ENCODE measurements at regions not wholly inside any gene's neighbourhood (a gene's known extent, or its start where the extent isn't known, plus 50 kb on each side); places are given as distances from the start of the nearest gene placed in this dataset.

DNA sequence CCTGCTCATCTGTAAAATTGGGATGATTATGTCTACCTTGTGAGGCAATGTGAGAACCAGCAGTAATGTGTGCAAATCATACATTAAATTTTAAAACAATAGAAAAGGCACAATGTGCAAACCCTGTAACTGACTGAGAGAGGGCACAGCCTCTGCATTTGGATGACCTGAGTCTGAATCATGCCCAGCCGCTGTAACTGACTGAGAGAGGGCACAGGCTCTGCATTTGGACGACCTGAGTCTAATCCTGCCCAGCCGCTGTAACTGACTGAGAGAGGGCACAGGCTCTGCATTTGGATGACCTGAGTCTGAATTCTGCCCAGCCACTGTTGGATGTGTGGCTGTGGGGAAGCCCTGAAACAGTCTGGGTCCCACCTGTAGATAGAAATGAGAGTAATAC is 351.5 kb upstream of the SHH start:
- Histone ChIP-seq H2AFZ (ENCODE audit: low read length) (no peak overlapping the region), H3K4me2 (ENCODE audit: insufficient read depth, low read length) (no peak overlapping the region), H3K9me3 (ENCODE audit: low read depth, low read length) (no peaks in the 10 kb centered on the region), H3K4me1 (ENCODE audit: insufficient read depth, low read length) (no peaks in the 10 kb centered on the region), H3K36me3 (ENCODE audit: insufficient read depth, low read length) (no peaks in the 10 kb centered on the region), H3K79me2 (ENCODE audit: insufficient read depth, low read length) (no peaks in the 10 kb centered on the region), H3K4me3 (ENCODE audit: insufficient read depth, low read length) (no peak overlapping the region), H4K20me1 (ENCODE audit: insufficient read depth, low read length) (no peaks in the 10 kb centered on the region), H3K27me3 (ENCODE audit: insufficient read depth, low read length) (no peaks in the 10 kb centered on the region), H3K27ac (ENCODE audit: low read depth, low read length) (no peak overlapping the region)
- DNase-seq (ENCODE audit: insufficient read length, low spot score, missing footprints): no peak
- TF ChIP-seq, protein P1, sequence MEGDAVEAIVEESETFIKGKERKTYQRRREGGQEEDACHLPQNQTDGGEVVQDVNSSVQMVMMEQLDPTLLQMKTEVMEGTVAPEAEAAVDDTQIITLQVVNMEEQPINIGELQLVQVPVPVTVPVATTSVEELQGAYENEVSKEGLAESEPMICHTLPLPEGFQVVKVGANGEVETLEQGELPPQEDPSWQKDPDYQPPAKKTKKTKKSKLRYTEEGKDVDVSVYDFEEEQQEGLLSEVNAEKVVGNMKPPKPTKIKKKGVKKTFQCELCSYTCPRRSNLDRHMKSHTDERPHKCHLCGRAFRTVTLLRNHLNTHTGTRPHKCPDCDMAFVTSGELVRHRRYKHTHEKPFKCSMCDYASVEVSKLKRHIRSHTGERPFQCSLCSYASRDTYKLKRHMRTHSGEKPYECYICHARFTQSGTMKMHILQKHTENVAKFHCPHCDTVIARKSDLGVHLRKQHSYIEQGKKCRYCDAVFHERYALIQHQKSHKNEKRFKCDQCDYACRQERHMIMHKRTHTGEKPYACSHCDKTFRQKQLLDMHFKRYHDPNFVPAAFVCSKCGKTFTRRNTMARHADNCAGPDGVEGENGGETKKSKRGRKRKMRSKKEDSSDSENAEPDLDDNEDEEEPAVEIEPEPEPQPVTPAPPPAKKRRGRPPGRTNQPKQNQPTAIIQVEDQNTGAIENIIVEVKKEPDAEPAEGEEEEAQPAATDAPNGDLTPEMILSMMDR (IDR thresholded peaks at IDR 0.05; ENCODE audit: extremely low read depth, low read depth, low read length): no peak

DNA sequence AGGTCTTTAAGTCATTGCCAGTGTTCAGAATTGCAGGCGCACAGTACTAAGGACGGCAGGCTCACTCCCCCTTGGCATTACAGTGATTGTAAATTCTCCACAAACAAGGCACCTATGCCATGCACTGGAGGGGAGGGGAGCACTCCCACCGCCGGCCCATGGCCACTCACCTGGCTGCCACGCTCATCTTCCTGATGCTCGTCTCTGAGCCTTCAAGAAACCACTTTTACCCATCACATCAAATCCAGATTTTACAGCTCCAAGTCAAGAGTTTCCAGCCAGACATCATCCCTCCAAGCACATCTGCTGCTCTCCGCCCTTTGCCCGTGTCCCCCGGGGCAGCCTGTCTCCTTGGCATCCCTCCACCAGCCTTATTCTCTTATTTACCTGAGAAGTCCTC is 350.2 kb upstream of the SHH start:
- no peaks in the 10 kb centered on the region for H4K20me1 ChIP-seq (ENCODE audit: insufficient read depth, low read length)
- no peak overlapping the region for H2AFZ ChIP-seq (ENCODE audit: low read length)
- no peak overlapping the region for H3K4me2 ChIP-seq (ENCODE audit: insufficient read depth, low read length)
- TF ChIP-seq, protein P1 (IDR thresholded peaks at IDR 0.05; ENCODE audit: extremely low read depth, low read depth, low read length): no peak
- no peak for DNase-seq (ENCODE audit: insufficient read length, low spot score, missing footprints)
- H3K4me1 ChIP-seq (ENCODE audit: insufficient read depth, low read length): no peaks in the 10 kb centered on the region
- no peak overlapping the region for H3K4me3 ChIP-seq (ENCODE audit: insufficient read depth, low read length)
- no peaks in the 10 kb centered on the region for H3K27me3 ChIP-seq (ENCODE audit: insufficient read depth, low read length)
- H3K36me3 ChIP-seq (ENCODE audit: insufficient read depth, low read length): no peaks in the 10 kb centered on the region
- H3K79me2 ChIP-seq (ENCODE audit: insufficient read depth, low read length): no peaks in the 10 kb centered on the region
- H3K9me3 ChIP-seq (ENCODE audit: low read depth, low read length): no peaks in the 10 kb centered on the region
- no peak overlapping the region for H3K27ac ChIP-seq (ENCODE audit: low read depth, low read length)

DNA sequence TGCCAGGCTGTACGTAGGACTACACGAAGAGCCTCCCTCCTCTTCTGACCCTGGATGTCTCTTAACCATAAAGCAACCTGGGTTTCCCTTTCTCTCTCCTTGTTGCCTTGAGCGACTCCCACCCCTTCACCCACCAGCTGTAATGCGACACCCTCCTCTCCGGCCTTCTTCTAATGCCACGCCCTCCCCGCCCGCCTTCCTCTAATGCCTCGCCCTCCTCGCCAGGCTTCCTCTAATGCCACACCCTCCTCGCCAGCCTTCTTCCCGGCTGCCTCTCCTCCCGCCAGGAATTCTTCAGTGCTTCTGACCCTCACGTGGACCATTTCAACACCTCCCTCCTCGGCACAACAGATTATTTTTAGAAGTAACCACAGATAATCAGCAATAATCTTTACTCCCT is 348.5 kb upstream of the SHH start:
- DNase-seq (ENCODE audit: insufficient read length, low spot score, missing footprints): no peak
- TF ChIP-seq, protein P1 (IDR thresholded peaks at IDR 0.05; ENCODE audit: extremely low read depth, low read depth, low read length): no peak
- no peak overlapping the region for H3K4me3 ChIP-seq (ENCODE audit: insufficient read depth, low read length)
- H3K4me2 ChIP-seq (ENCODE audit: insufficient read depth, low read length): no peak overlapping the region
- H3K36me3 ChIP-seq (ENCODE audit: insufficient read depth, low read length): no peaks in the 10 kb centered on the region
- H3K79me2 ChIP-seq (ENCODE audit: insufficient read depth, low read length): no peaks in the 10 kb centered on the region
- no peak overlapping the region for H2AFZ ChIP-seq (ENCODE audit: low read length)
- no peak overlapping the region for H3K27ac ChIP-seq (ENCODE audit: low read depth, low read length)
- no peaks in the 10 kb centered on the region for H3K9me3 ChIP-seq (ENCODE audit: low read depth, low read length)
- H4K20me1 ChIP-seq (ENCODE audit: insufficient read depth, low read length): no peaks in the 10 kb centered on the region
- H3K27me3 ChIP-seq (ENCODE audit: insufficient read depth, low read length): no peaks in the 10 kb centered on the region
- no peaks in the 10 kb centered on the region for H3K4me1 ChIP-seq (ENCODE audit: insufficient read depth, low read length)

DNA sequence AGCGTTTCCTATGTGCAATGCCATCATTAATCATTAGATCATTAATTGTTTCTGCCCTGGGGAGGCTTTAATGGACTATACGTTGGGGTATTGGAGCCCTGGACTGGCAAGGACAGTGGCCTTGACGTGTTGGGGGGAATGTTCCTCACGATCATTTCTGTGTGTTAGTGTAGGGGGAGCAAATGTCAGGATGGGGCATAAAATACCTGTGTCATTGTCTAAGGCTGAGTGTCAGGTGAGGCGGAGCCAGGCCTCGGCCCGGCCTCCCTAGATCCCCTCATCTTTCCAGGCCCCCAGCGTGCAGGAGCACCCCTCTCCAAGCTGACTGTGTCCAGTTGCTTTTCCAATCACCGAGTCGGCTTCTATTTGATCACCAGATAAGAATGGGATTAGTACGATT is 346.4 kb upstream of the SHH start:
- H3K27ac ChIP-seq (ENCODE audit: low read depth, low read length): no peak overlapping the region
- no peaks in the 10 kb centered on the region for H3K79me2 ChIP-seq (ENCODE audit: insufficient read depth, low read length)
- H3K27me3 ChIP-seq (ENCODE audit: insufficient read depth, low read length): no peaks in the 10 kb centered on the region
- no peak overlapping the region for H3K4me3 ChIP-seq (ENCODE audit: insufficient read depth, low read length)
- no peak overlapping the region for H3K4me2 ChIP-seq (ENCODE audit: insufficient read depth, low read length)
- H2AFZ ChIP-seq (ENCODE audit: low read length): no peak overlapping the region
- H3K36me3 ChIP-seq (ENCODE audit: insufficient read depth, low read length): no peaks in the 10 kb centered on the region
- H4K20me1 ChIP-seq (ENCODE audit: insufficient read depth, low read length): no peaks in the 10 kb centered on the region
- TF ChIP-seq, protein P1 (IDR thresholded peaks at IDR 0.05; ENCODE audit: extremely low read depth, low read depth, low read length): no peak
- DNase-seq (ENCODE audit: insufficient read length, low spot score, missing footprints): no peak
- no peaks in the 10 kb centered on the region for H3K9me3 ChIP-seq (ENCODE audit: low read depth, low read length)
- H3K4me1 ChIP-seq (ENCODE audit: insufficient read depth, low read length): no peaks in the 10 kb centered on the region

Measured in osteoblast (primary cell).